CD4-positive, alpha-beta T cell treated with Interleukin-21 for 1 hour (primary cell): ENCODE measurements at regions not wholly inside any gene's neighbourhood (a gene's known extent, or its start where the extent isn't known, plus 50 kb on each side); places are given as distances from the start of the nearest gene placed in this dataset.
"Not testable (repeated sequence)": the region's sequence is repeated elsewhere in the genome, so short reads cannot be mapped to it uniquely, and the experiment has no call there.

Experiments
- DNase-seq: peaks from one replicate; pipeline ENCODE4 v3.0.0-alpha.2; 2020

- no peak for DNase-seq
Observed at GRCh38 chr1:197850918-197851317, 51.5 kb upstream of the C1orf53 start.

- DNase-seq, result no peak
Observed at GRCh38 chr1:197850042-197850441, 52.4 kb upstream of the C1orf53 start.

GRCh38 chr1:197848350-197848749, 54.1 kb upstream of the C1orf53 start:
- no peak for DNase-seq

- no peak for DNase-seq
Observed at GRCh38 chr1:197845886-197846285, 56.5 kb upstream of the C1orf53 start.

GRCh38 chr1:197844651-197845050, 57.8 kb upstream of the C1orf53 start:
- no peak for DNase-seq

GRCh38 chr1:197843401-197843800, 59.0 kb upstream of the C1orf53 start:
- no peak for DNase-seq

- DNase-seq, result no peak
Observed at GRCh38 chr1:197842646-197843045, 59.8 kb upstream of the C1orf53 start.

GRCh38 chr1:197841883-197842553, 60.4 kb upstream of the C1orf53 start:
- no peak for DNase-seq

GRCh38 chr1:197841158-197841557, 61.3 kb upstream of the C1orf53 start:
- no peak for DNase-seq

GRCh38 chr1:197839786-197840185, 62.6 kb upstream of the C1orf53 start:
- DNase-seq, result not testable (repeated sequence)

GRCh38 chr1:197838836-197839235, 63.6 kb upstream of the DENND1B start:
- DNase-seq, result peak; percentile 1

GRCh38 chr1:197837911-197838310, 62.6 kb upstream of the DENND1B start:
- DNase-seq, result no peak

- DNase-seq, result not testable (repeated sequence)
Observed at GRCh38 chr1:197836356-197836755, 61.1 kb upstream of the DENND1B start.

GRCh38 chr1:197829011-197829410, 53.7 kb upstream of the DENND1B start:
- not testable (repeated sequence) for DNase-seq

GRCh38 chr1:197825541-197825940, 50.3 kb upstream of the DENND1B start:
- DNase-seq, result no peak
